Vagina (tissue), 2 donors: ENCODE measurements at regions not wholly inside any gene's neighbourhood (a gene's known extent, or its start where the extent isn't known, plus 50 kb on each side); places are given as distances from the start of the nearest gene placed in this dataset.

Experiments used
- POLR2A ChIP-seq, 2 donors: fragments of 450-650 bp; IDR thresholded peaks; one replicate each; pipeline ENCODE4 v1.6.1; 2017; ENCODE audit warnings: antibody characterized with exemption in 2 of 2, mild to moderate bottlenecking in 2 of 2, moderate library complexity in 2 of 2
- POLR2AphosphoS5 ChIP-seq, 2 donors: sonication (generic); formaldehyde crosslinking; IDR thresholded peaks; one replicate each; pipeline ENCODE4 v1.9.0; 2017; ENCODE audit warnings: antibody characterized with exemption in 2 of 2, mild to moderate bottlenecking in 2 of 2, low read depth in 1 of 2; ENCODE audit not compliant: insufficient read depth in 1 of 2
- TF ChIP-seq, protein P1 (sequence below), 3 experiments: fragments of 450-650 bp in 2 of 3; fragments of 200-600 bp in 1 of 3; sonication (generic) in 1 of 3; IDR thresholded peaks; one replicate each; pipeline ENCODE4 v1.5.1; 2017 to 2019; ENCODE audit warnings: antibody characterized with exemption in 3 of 3, mild to moderate bottlenecking in 2 of 3, moderate library complexity in 2 of 3

DNA sequence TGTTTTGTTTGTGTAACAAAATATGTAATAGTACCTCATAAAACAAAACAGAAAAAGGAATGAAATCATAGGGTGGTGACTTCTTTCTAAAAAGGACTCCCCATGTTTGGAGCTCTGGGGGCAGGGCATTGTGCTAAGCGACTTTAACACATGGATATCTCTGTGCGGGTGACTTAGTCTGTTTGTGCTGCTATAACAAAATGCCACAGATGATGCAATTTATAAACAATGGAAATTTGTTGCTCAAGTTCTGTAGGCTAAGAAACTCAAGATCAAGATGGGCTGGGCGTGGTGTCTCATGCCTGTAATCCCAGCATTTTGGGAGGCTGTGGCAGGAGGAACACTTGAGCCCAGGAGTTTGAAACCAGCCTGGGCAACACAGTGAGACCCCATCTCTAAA lies 85.4 kb upstream of the SIM2 start:
- TF ChIP-seq, protein P1, sequence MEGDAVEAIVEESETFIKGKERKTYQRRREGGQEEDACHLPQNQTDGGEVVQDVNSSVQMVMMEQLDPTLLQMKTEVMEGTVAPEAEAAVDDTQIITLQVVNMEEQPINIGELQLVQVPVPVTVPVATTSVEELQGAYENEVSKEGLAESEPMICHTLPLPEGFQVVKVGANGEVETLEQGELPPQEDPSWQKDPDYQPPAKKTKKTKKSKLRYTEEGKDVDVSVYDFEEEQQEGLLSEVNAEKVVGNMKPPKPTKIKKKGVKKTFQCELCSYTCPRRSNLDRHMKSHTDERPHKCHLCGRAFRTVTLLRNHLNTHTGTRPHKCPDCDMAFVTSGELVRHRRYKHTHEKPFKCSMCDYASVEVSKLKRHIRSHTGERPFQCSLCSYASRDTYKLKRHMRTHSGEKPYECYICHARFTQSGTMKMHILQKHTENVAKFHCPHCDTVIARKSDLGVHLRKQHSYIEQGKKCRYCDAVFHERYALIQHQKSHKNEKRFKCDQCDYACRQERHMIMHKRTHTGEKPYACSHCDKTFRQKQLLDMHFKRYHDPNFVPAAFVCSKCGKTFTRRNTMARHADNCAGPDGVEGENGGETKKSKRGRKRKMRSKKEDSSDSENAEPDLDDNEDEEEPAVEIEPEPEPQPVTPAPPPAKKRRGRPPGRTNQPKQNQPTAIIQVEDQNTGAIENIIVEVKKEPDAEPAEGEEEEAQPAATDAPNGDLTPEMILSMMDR (IDR thresholded peaks at IDR 0.05): no peak
- TF ChIP-seq POLR2A (IDR thresholded peaks at IDR 0.05) (no peak), POLR2AphosphoS5 (IDR thresholded peaks at IDR 0.05; ENCODE audit: insufficient read depth in 1 of 2, low read depth in 1 of 2) (no peak)
